Activated CD8-positive, alpha-beta memory T cell treated with anti-CD3 and anti-CD28 coated beads, Interleukin-2, amount 10 ng/mL, durations not matched to agents 7 days and 5 days (primary cell): ENCODE measurements at regions not wholly inside any gene's neighbourhood (a gene's known extent, or its start where the extent isn't known, plus 50 kb on each side); places are given as distances from the start of the nearest gene placed in this dataset.

ENCODE experiments used
- ATAC-seq: fragments of 150-1000 bp; cut with Tn5 transposase; one replicate; pipeline ENCODE4 v1.10.0; 2021; ENCODE audit warnings: moderate library complexity
- CTCF ChIA-PET: fragments of 350-600 bp; sonication (Branson Sonifier 250); formaldehyde crosslinking; loops from one replicate; lab custom pipeline; 2021; ENCODE audit warnings: antibody characterized with exemption; lab: Charles Lee
- DNase-seq: peaks from one replicate; pipeline ENCODE4 v3.0.0-alpha.2; 2020
- H3K27ac Mint-ChIP-seq: one replicate; pipeline ENCODE4 v1.8.0; 2021; ENCODE audit warnings: mild to moderate bottlenecking, mixed read lengths
- H3K27me3 Mint-ChIP-seq: one replicate; pipeline ENCODE4 v1.8.0; 2021; ENCODE audit warnings: mixed read lengths
- H3K36me3 Mint-ChIP-seq: one replicate; pipeline ENCODE4 v1.8.0; 2021; ENCODE audit warnings: mild to moderate bottlenecking, mixed read lengths
- H3K4me1 Mint-ChIP-seq: one replicate; pipeline ENCODE4 v1.8.0; 2021; ENCODE audit warnings: mixed read lengths
- H3K4me3 Mint-ChIP-seq: one replicate; pipeline ENCODE4 v1.8.0; 2021; ENCODE audit warnings: mild to moderate bottlenecking, moderate library complexity, mixed read lengths
- H3K9me3 Mint-ChIP-seq: one replicate; pipeline ENCODE4 v1.8.0; 2022; ENCODE audit warnings: low read depth, mixed read lengths

GRCh38 chr7:148472406-148472805 is 118.2 kb upstream of the C7orf33 start:
- H3K27ac Mint-ChIP-seq = no peak overlapping the region
- DNase-seq = no peak
- peaks cover 30% of the 10 kb centered on the region for H3K27me3 Mint-ChIP-seq
- no peaks in the 10 kb centered on the region for H3K36me3 Mint-ChIP-seq
- H3K4me1 Mint-ChIP-seq = no peaks in the 10 kb centered on the region
- CTCF ChIA-PET = no interaction called here
- no peak overlapping the region for H3K4me3 Mint-ChIP-seq
- ATAC-seq = no peak
- no peaks in the 10 kb centered on the region for H3K9me3 Mint-ChIP-seq

- ATAC-seq (no peak), DNase-seq (no peak)
- Mint-ChIP-seq H3K27ac (no peak overlapping the region), H3K27me3 (peaks cover 28% of the 10 kb centered on the region), H3K9me3 (no peaks in the 10 kb centered on the region), H3K36me3 (no peaks in the 10 kb centered on the region), H3K4me3 (no peak overlapping the region), H3K4me1 (no peaks in the 10 kb centered on the region)
- CTCF ChIA-PET = no interaction called here
These were observed 116.7 kb upstream of the C7orf33 start for GRCh38 chr7:148473703-148474480.

GRCh38 chr7:148474481-148475025 is 116.0 kb upstream of the C7orf33 start:
- no peak for DNase-seq
- Mint-ChIP-seq H3K9me3 (no peaks in the 10 kb centered on the region), H3K27ac (no peak overlapping the region), H3K36me3 (no peaks in the 10 kb centered on the region), H3K4me1 (no peaks in the 10 kb centered on the region), H3K27me3 (peaks cover 25% of the 10 kb centered on the region), H3K4me3 (no peak overlapping the region)
- CTCF ChIA-PET = no interaction called here
- no peak for ATAC-seq

- ATAC-seq (no peak), DNase-seq (no peak)
- no peaks in the 10 kb centered on the region for H3K9me3 Mint-ChIP-seq
- H3K36me3 Mint-ChIP-seq = no peaks in the 10 kb centered on the region
- no peak overlapping the region for H3K4me3 Mint-ChIP-seq
- H3K27ac Mint-ChIP-seq = no peak overlapping the region
- peaks cover 2% of the 10 kb centered on the region for H3K4me1 Mint-ChIP-seq
- CTCF ChIA-PET = no interaction called here
- peaks cover 4% of the 10 kb centered on the region for H3K27me3 Mint-ChIP-seq
These were observed 112.0 kb upstream of the C7orf33 start for GRCh38 chr7:148478551-148478950.

- Mint-ChIP-seq H3K27ac (no peak overlapping the region), H3K4me3 (no peak overlapping the region), H3K9me3 (no peaks in the 10 kb centered on the region), H3K4me1 (peaks cover 2% of the 10 kb centered on the region), H3K27me3 (peaks cover 7% of the 10 kb centered on the region), H3K36me3 (no peaks in the 10 kb centered on the region)
- CTCF ChIA-PET = interaction anchor here (0.7 to 0.9 kb wide), 2 partner anchors 12 to 215 kb away, joined by 3 read pairs; no protein-coding TSS in a partner anchor
- no peak for DNase-seq
- ATAC-seq = no peak
These were observed 110.0 kb upstream of the C7orf33 start for GRCh38 chr7:148480479-148481146.

GRCh38 chr7:148481147-148481526 is 109.4 kb upstream of the C7orf33 start:
- Mint-ChIP-seq H3K36me3 (no peaks in the 10 kb centered on the region), H3K27me3 (peaks cover 13% of the 10 kb centered on the region), H3K4me3 (no peak overlapping the region), H3K9me3 (no peaks in the 10 kb centered on the region), H3K4me1 (peaks cover 2% of the 10 kb centered on the region), H3K27ac (no peak overlapping the region)
- no peak for DNase-seq
- CTCF ChIA-PET = interaction anchor here (0.9 kb wide), 1 partner anchor 216 kb away, joined by 3 read pairs; no protein-coding TSS in a partner anchor
- ATAC-seq = no peak

- Mint-ChIP-seq H3K4me1 (peaks cover 2% of the 10 kb centered on the region), H3K27ac (no peak overlapping the region), H3K4me3 (no peak overlapping the region), H3K27me3 (peaks cover 13% of the 10 kb centered on the region), H3K36me3 (no peaks in the 10 kb centered on the region), H3K9me3 (no peaks in the 10 kb centered on the region)
- no peak for ATAC-seq
- DNase-seq = no peak
- CTCF ChIA-PET = no interaction called here
These were observed 108.5 kb upstream of the C7orf33 start for GRCh38 chr7:148481971-148482626.

DNA sequence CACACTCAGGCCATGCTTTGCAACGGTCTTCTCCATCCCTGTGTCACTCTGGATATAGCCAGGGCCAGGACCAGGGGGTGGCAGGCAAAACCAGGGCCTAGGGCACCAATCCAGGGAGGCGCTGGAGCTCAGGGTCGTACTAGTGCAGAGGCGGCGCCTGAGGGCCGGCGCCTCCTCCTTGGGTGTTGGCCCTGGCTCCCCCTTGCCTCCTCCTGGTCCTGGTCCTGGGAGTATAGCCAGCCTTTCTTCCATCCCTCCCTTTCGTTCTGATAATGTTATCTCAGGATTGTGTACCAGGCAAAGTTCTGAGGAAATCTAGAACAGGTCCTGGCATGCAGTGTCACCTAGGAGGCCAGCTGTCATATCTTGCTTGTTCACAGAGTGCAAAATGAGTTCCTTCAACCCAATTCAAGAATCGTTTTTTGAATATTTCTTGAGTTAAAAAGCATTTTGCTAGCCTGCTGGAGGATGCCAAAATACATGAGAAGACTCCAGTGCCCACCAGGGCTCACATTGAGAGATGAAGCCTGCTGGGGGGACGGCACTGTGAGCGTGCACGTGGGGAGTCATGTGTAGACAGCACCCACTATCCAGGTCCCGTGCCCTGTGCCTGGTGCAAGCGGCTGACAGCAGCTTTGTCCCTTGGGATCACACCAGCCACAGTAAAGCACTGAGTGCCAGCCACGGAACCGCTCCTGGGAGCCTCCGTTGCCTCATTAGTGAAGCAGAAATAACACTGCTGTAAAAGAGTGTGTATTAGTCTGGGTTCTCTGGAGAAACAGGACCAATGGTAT is 106.9 kb upstream of the C7orf33 start:
- Mint-ChIP-seq H3K9me3 (no peaks in the 10 kb centered on the region), H3K27me3 (peaks cover 17% of the 10 kb centered on the region), H3K4me3 (no peak overlapping the region), H3K4me1 (peaks cover 2% of the 10 kb centered on the region), H3K36me3 (no peaks in the 10 kb centered on the region), H3K27ac (no peak overlapping the region)
- ATAC-seq (no peak), DNase-seq (no peak)
- CTCF ChIA-PET = no interaction called here

GRCh38 chr7:148484486-148484885 is 106.1 kb upstream of the C7orf33 start:
- H3K4me3 Mint-ChIP-seq = no peak overlapping the region
- ATAC-seq = no peak
- H3K27ac Mint-ChIP-seq = no peak overlapping the region
- H3K27me3 Mint-ChIP-seq = peaks cover 17% of the 10 kb centered on the region
- DNase-seq = no peak
- H3K36me3 Mint-ChIP-seq = no peaks in the 10 kb centered on the region
- CTCF ChIA-PET = no interaction called here
- H3K9me3 Mint-ChIP-seq = no peaks in the 10 kb centered on the region
- H3K4me1 Mint-ChIP-seq = peaks cover 2% of the 10 kb centered on the region

DNA sequence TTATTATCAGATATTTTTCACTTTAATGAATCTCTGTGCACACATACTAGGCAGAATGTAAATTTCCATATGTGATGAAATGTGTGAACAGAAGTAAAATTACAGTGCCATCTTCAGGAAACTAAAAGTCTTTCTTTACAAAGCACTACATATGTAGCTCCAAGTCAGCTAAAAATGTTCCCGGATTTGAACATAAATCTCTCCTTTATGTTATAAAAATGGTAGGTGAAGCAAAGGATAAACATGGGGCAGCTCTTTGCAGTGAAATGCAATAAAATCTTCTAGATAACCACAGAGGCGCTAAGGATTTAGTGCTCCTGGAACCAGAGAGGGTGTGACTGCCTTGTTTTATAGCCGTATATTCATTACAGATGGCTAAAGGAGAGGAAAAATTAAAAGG is 104.9 kb upstream of the C7orf33 start:
- H3K4me1 Mint-ChIP-seq = peaks cover 2% of the 10 kb centered on the region
- no peaks in the 10 kb centered on the region for H3K9me3 Mint-ChIP-seq
- peaks cover 24% of the 10 kb centered on the region for H3K27me3 Mint-ChIP-seq
- DNase-seq = no peak
- no peak overlapping the region for H3K27ac Mint-ChIP-seq
- no peak for ATAC-seq
- CTCF ChIA-PET = interaction anchor here (1.0 kb wide), 1 partner anchor 221 kb away, joined by 3 read pairs; no protein-coding TSS in a partner anchor
- H3K36me3 Mint-ChIP-seq = no peaks in the 10 kb centered on the region
- no peak overlapping the region for H3K4me3 Mint-ChIP-seq

DNA sequence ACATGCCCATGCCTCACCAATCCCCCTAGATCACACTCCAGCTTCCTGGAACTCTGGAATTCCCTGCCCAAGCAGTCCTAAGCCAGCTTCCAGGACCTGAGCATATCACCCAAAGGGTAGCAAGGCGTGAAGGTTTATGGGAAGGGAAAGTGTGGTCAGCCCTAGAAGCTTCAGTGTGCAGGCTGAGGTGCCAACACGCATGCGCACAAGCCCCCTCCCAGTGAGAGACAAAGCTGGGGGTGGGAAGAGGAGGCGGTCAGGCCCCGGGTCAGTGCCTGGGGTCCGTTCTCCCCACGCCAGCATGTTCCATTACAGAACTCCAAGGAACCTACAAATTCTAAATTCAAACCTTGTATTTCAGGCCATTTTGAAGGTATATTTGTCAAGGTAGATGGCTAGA is 103.6 kb upstream of the C7orf33 start:
- no peaks in the 10 kb centered on the region for H3K9me3 Mint-ChIP-seq
- H3K36me3 Mint-ChIP-seq = no peaks in the 10 kb centered on the region
- CTCF ChIA-PET = no interaction called here
- DNase-seq (no peak), ATAC-seq (no peak)
- no peak overlapping the region for H3K27ac Mint-ChIP-seq
- H3K27me3 Mint-ChIP-seq = peaks cover 35% of the 10 kb centered on the region
- no peaks in the 10 kb centered on the region for H3K4me1 Mint-ChIP-seq
- H3K4me3 Mint-ChIP-seq = no peak overlapping the region

DNA sequence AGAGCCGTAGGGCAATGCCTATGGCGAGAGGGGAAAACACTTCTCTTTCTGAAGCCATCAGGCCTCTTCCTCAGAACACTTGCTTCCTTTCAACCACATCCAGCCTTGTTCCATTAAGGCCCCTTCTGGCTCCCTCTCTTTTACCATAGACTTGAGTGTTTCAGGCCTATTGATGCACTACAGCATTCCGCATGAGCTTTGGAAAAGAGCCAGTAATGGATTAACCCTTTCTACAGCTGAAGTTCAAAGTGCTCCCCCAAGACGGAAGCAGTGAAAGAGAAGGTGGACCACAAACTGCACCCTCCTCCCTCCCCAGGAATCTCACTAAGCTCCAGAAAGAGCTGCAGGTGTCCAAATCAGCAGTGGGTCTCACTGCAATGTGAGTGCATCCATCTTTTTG is 102.7 kb upstream of the C7orf33 start:
- no peak for DNase-seq
- H3K36me3 Mint-ChIP-seq = no peaks in the 10 kb centered on the region
- no peak for ATAC-seq
- no peak overlapping the region for H3K27ac Mint-ChIP-seq
- H3K4me1 Mint-ChIP-seq = no peaks in the 10 kb centered on the region
- CTCF ChIA-PET = no interaction called here
- H3K9me3 Mint-ChIP-seq = no peaks in the 10 kb centered on the region
- peaks cover 45% of the 10 kb centered on the region for H3K27me3 Mint-ChIP-seq
- no peak overlapping the region for H3K4me3 Mint-ChIP-seq

- no peak for ATAC-seq
- CTCF ChIA-PET = no interaction called here
- DNase-seq = no peak
- H3K4me3 Mint-ChIP-seq = no peak overlapping the region
- H3K4me1 Mint-ChIP-seq = no peaks in the 10 kb centered on the region
- no peak overlapping the region for H3K27ac Mint-ChIP-seq
- peaks cover 53% of the 10 kb centered on the region for H3K27me3 Mint-ChIP-seq
- H3K36me3 Mint-ChIP-seq = no peaks in the 10 kb centered on the region
- H3K9me3 Mint-ChIP-seq = no peaks in the 10 kb centered on the region
These were observed 100.9 kb upstream of the C7orf33 start for GRCh38 chr7:148489678-148490077.
